ENCODE measurements at regions not wholly inside any gene's neighbourhood (a gene's known extent, or its start where the extent isn't known, plus 50 kb on each side); places are given as distances from the start of the nearest gene placed in this dataset.

DNA sequence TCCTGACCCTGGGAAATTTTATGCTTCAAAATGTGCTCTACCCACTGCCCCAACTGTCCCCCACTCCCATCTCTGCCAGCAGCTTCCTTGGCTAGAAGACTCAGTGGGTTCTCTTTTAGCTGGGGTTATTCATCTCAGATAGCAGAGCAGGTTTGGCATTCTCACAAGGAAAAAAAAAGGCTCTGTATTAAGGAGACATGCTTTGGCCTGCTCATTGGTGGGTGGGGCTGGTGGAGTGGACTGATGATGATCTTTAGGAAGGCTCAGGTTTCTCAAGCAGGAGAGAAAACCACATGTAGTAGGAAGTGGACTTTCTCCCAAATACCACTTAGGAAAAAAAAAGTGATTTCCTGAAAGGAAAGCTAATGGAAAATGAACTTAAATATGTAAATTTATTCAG lies 279.2 kb upstream of the ZNF462 start:
- TF ChIP-seq, protein P1, sequence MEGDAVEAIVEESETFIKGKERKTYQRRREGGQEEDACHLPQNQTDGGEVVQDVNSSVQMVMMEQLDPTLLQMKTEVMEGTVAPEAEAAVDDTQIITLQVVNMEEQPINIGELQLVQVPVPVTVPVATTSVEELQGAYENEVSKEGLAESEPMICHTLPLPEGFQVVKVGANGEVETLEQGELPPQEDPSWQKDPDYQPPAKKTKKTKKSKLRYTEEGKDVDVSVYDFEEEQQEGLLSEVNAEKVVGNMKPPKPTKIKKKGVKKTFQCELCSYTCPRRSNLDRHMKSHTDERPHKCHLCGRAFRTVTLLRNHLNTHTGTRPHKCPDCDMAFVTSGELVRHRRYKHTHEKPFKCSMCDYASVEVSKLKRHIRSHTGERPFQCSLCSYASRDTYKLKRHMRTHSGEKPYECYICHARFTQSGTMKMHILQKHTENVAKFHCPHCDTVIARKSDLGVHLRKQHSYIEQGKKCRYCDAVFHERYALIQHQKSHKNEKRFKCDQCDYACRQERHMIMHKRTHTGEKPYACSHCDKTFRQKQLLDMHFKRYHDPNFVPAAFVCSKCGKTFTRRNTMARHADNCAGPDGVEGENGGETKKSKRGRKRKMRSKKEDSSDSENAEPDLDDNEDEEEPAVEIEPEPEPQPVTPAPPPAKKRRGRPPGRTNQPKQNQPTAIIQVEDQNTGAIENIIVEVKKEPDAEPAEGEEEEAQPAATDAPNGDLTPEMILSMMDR (IDR thresholded peaks at IDR 0.05; ENCODE audit: low read depth, low read length, missing input control) = no peak
- TF ChIP-seq NR2F2 (IDR thresholded peaks at IDR 0.05) (no peak), TAF1 (conservative IDR thresholded peaks at IDR 0.05) (no peak), RAD21 (IDR thresholded peaks at IDR 0.05) (no peak), EGR1 (IDR thresholded peaks at IDR 0.05; ENCODE audit: low read depth in 2 of 2) (no peak), HNF4A (conservative IDR thresholded peaks at IDR 0.05) (no peak), SP1 (IDR thresholded peaks at IDR 0.05) (no peak), RXRA (IDR thresholded peaks at IDR 0.05) (no peak), FOXA1 (IDR thresholded peaks at IDR 0.05) (no peak), JUND (IDR thresholded peaks at IDR 0.05) (no peak)
- TF ChIP-seq, protein P2, sequence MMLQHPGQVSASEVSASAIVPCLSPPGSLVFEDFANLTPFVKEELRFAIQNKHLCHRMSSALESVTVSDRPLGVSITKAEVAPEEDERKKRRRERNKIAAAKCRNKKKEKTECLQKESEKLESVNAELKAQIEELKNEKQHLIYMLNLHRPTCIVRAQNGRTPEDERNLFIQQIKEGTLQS (IDR thresholded peaks at IDR 0.05) = no peak
- TF ChIP-seq, protein P3, sequence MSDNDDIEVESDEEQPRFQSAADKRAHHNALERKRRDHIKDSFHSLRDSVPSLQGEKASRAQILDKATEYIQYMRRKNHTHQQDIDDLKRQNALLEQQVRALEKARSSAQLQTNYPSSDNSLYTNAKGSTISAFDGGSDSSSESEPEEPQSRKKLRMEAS (IDR thresholded peaks at IDR 0.05) = no peak
- TF ChIP-seq, protein P4, sequence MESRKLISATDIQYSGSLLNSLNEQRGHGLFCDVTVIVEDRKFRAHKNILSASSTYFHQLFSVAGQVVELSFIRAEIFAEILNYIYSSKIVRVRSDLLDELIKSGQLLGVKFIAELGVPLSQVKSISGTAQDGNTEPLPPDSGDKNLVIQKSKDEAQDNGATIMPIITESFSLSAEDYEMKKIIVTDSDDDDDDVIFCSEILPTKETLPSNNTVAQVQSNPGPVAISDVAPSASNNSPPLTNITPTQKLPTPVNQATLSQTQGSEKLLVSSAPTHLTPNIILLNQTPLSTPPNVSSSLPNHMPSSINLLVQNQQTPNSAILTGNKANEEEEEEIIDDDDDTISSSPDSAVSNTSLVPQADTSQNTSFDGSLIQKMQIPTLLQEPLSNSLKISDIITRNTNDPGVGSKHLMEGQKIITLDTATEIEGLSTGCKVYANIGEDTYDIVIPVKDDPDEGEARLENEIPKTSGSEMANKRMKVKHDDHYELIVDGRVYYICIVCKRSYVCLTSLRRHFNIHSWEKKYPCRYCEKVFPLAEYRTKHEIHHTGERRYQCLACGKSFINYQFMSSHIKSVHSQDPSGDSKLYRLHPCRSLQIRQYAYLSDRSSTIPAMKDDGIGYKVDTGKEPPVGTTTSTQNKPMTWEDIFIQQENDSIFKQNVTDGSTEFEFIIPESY (IDR thresholded peaks at IDR 0.05) = no peak
- TF ChIP-seq, protein P5, sequence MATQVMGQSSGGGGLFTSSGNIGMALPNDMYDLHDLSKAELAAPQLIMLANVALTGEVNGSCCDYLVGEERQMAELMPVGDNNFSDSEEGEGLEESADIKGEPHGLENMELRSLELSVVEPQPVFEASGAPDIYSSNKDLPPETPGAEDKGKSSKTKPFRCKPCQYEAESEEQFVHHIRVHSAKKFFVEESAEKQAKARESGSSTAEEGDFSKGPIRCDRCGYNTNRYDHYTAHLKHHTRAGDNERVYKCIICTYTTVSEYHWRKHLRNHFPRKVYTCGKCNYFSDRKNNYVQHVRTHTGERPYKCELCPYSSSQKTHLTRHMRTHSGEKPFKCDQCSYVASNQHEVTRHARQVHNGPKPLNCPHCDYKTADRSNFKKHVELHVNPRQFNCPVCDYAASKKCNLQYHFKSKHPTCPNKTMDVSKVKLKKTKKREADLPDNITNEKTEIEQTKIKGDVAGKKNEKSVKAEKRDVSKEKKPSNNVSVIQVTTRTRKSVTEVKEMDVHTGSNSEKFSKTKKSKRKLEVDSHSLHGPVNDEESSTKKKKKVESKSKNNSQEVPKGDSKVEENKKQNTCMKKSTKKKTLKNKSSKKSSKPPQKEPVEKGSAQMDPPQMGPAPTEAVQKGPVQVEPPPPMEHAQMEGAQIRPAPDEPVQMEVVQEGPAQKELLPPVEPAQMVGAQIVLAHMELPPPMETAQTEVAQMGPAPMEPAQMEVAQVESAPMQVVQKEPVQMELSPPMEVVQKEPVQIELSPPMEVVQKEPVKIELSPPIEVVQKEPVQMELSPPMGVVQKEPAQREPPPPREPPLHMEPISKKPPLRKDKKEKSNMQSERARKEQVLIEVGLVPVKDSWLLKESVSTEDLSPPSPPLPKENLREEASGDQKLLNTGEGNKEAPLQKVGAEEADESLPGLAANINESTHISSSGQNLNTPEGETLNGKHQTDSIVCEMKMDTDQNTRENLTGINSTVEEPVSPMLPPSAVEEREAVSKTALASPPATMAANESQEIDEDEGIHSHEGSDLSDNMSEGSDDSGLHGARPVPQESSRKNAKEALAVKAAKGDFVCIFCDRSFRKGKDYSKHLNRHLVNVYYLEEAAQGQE (IDR thresholded peaks at IDR 0.05) = no peak

All from liver (tissue), 3 donors.